ENCODE measurements at regions not wholly inside any gene's neighbourhood (a gene's known extent, or its start where the extent isn't known, plus 50 kb on each side); places are given as distances from the start of the nearest gene placed in this dataset.

- TF ChIP-seq TARDBP (IDR thresholded peaks at IDR 0.05) = no peak
- no peak for TF ChIP-seq SUZ12 (IDR thresholded peaks at IDR 0.05)
- TF ChIP-seq L3MBTL2 (conservative IDR thresholded peaks at IDR 0.05) = no peak
- TF ChIP-seq FOXA1 (IDR thresholded peaks at IDR 0.05) = no peak
- TF ChIP-seq SP1 (IDR thresholded peaks at IDR 0.05) = no peak
- no peak for TF ChIP-seq FOXM1 (IDR thresholded peaks at IDR 0.05; ENCODE audit: borderline replicate concordance)
- no peak for TF ChIP-seq PKNOX1 (IDR thresholded peaks at IDR 0.05)
- no peak for TF ChIP-seq BHLHE40 (IDR thresholded peaks at IDR 0.05; ENCODE audit: borderline replicate concordance)
- no peak for TF ChIP-seq LEF1 (IDR thresholded peaks at IDR 0.05; ENCODE audit: borderline replicate concordance)
- no peak for TF ChIP-seq NFRKB (IDR thresholded peaks at IDR 0.05)
Measured at GRCh38 chr12:46918631-46919030, 92.8 kb upstream of the SLC38A4 start.

All from HEK293T (cell line).